Pons (tissue), 1 donor: ENCODE measurements at regions not wholly inside any gene's neighbourhood (a gene's known extent, or its start where the extent isn't known, plus 50 kb on each side); places are given as distances from the start of the nearest gene placed in this dataset.

Experiments used
- DNase-seq: peaks from one replicate; pipeline ENCODE4 v3.0.0-alpha.2; 2016; ENCODE audit warnings: low spot score

GRCh38 chr11:41978945-41979344 is 519.5 kb upstream of the LRRC4C start:
- DNase-seq = no peak

GRCh38 chr11:41980741-41981140 is 521.3 kb upstream of the LRRC4C start:
- no peak for DNase-seq

GRCh38 chr11:41982276-41982675 is 522.8 kb upstream of the LRRC4C start:
- DNase-seq = no peak

GRCh38 chr11:41982975-41983374 is 523.5 kb upstream of the LRRC4C start:
- no peak for DNase-seq

GRCh38 chr11:41983475-41983874 is 524.0 kb upstream of the LRRC4C start:
- no peak for DNase-seq

- no peak for DNase-seq
These were observed 524.6 kb upstream of the LRRC4C start for GRCh38 chr11:41984023-41984422.

GRCh38 chr11:41985799-41986198 is 526.3 kb upstream of the LRRC4C start:
- no peak for DNase-seq

- no peak for DNase-seq
These were observed 529.6 kb upstream of the LRRC4C start for GRCh38 chr11:41988951-41989572.

- DNase-seq = no peak
These were observed 530.5 kb upstream of the LRRC4C start for GRCh38 chr11:41989823-41990380.

- no peak for DNase-seq
These were observed 537.1 kb upstream of the LRRC4C start for GRCh38 chr11:41996533-41996932.

- DNase-seq = no peak
These were observed 538.5 kb upstream of the LRRC4C start for GRCh38 chr11:41997844-41998401.

GRCh38 chr11:41999066-41999465 is 539.6 kb upstream of the LRRC4C start:
- DNase-seq = no peak

- no peak for DNase-seq
These were observed 544.3 kb upstream of the LRRC4C start for GRCh38 chr11:42003801-42004200.

- DNase-seq = no peak
These were observed 547.3 kb upstream of the LRRC4C start for GRCh38 chr11:42006766-42007165.

GRCh38 chr11:42012271-42012670 is 552.8 kb upstream of the LRRC4C start:
- DNase-seq = no peak

- DNase-seq = no peak
These were observed 554.3 kb upstream of the LRRC4C start for GRCh38 chr11:42013656-42014201.

- no peak for DNase-seq
These were observed 562.5 kb upstream of the LRRC4C start for GRCh38 chr11:42021911-42022310.

- DNase-seq = no peak
These were observed 563.8 kb upstream of the LRRC4C start for GRCh38 chr11:42023267-42023666.

GRCh38 chr11:42025121-42025803 is 565.8 kb upstream of the LRRC4C start:
- no peak for DNase-seq

GRCh38 chr11:42034826-42035225 is 575.4 kb upstream of the LRRC4C start:
- DNase-seq = no peak

- no peak for DNase-seq
These were observed 576.7 kb upstream of the LRRC4C start for GRCh38 chr11:42036201-42036600.

GRCh38 chr11:42043312-42043711 is 583.9 kb upstream of the LRRC4C start:
- DNase-seq = no peak
